ENCODE measurements at regions not wholly inside any gene's neighbourhood (a gene's known extent, or its start where the extent isn't known, plus 50 kb on each side); places are given as distances from the start of the nearest gene placed in this dataset.
"Not testable (repeated sequence)": the region's sequence is repeated elsewhere in the genome, so short reads cannot be mapped to it uniquely, and the experiment has no call there.

GRCh38 chr14:41549821-41550607 lies 56.7 kb upstream of the LRFN5 start:
- DNase-seq (ENCODE audit: low spot score), result no peak

- no peak for DNase-seq (ENCODE audit: low spot score)
These were observed 57.4 kb upstream of the LRFN5 start for GRCh38 chr14:41549282-41549681.

DNA sequence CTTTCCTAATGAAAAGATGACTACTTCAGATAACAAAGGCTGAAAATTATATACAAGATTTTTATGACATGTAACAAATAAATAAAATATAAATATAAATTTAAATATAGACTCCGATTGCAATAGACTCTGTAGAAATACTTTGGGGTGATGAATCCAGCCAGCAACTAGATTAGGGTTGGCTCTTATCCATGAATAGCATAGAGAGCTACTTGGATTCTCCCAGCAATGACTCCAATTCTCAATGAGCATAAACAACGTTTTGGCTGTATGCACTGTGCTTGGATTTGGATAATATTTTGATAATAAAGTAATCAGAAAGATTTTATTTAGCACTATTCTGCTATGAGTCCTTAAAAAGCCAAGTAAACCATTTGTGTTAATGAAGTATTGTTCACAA lies 58.0 kb upstream of the LRFN5 start:
- DNase-seq (ENCODE audit: low spot score), result no peak

DNA sequence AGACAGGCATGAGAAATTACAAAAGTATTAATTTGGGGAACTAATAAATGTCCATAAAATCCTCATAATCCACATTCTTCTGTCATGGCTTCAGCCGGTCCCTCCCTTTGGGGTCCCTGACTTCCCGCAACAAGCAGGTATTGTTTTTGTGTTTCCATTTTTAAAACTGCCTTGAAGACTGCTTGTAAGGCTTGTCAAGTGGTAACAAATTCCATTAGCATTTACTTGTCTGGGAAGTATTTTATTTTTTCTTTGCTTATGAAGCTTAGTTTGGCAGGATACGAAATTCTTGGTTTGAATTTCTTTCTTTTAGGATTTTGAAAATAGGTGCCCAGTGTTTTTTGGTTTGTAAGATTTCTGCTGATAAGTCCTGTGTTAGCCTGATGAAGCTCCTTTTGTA lies 65.3 kb upstream of the LRFN5 start:
- no peak for DNase-seq (ENCODE audit: low spot score)

- DNase-seq (ENCODE audit: low spot score), result no peak
These were observed 74.4 kb upstream of the LRFN5 start for GRCh38 chr14:41532255-41532654.

GRCh38 chr14:41521891-41522290 lies 84.8 kb upstream of the LRFN5 start:
- no peak for DNase-seq (ENCODE audit: low spot score)

GRCh38 chr14:41518030-41518429 lies 88.6 kb upstream of the LRFN5 start:
- DNase-seq (ENCODE audit: low spot score), result not testable (repeated sequence)

DNA sequence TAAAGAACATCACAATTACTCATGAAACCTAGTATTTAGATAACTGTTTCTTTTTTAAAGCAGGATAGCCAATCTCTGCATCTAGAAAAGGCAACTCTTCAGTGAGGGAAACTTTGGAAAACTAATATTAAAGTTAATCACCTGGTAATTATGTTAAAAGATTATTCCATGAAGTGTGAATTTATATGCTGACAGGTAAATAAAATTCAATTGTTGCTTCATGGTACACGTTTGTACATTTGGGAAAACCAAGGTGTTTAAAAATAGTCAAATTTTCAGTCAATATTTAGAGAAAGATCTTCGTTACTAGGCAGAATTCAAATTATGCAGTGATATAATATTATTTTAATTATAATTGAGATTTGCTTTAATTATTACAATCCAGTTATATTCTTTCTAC lies 100.1 kb upstream of the LRFN5 start:
- DNase-seq (ENCODE audit: low spot score), result no peak

DNA sequence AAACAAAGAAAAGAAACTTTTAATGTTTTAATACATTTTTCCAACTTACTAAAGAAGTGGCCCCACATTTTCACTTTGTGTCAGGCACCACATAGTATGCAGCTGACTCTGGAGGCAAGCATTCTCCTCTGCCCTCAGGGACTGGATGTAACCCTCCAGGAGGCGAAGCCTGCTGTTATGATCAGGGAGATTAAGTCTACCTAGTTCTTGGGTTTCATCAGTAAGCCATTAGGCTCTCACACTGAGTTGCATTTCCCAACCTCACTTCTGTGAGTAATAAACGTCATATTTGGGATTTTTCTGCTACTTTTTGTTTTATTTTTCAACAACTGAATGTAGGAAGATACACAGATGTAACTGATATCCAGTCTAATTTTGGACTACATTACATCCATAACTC lies 101.2 kb upstream of the LRFN5 start:
- DNase-seq (ENCODE audit: low spot score), result peak; percentile 20

DNA sequence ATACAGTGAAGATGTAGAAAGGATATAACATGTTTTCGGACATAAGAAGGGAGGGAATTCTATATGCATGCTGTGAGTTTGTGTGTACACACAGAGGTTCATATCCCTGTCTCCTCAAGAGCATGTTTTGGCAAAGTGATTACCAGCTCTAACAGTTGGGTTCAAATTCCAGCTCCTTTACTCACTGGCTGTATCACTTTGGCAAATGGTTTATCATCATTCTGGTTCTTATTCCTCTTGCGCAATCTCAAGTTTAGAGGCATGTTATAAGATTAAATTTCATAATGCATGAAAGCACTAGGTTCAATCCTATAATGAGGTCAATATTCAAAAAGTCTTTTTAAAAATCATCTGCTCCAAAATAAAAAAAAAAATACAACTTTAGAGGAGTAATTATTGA lies 107.7 kb upstream of the LRFN5 start:
- no peak for DNase-seq (ENCODE audit: low spot score)

DNA sequence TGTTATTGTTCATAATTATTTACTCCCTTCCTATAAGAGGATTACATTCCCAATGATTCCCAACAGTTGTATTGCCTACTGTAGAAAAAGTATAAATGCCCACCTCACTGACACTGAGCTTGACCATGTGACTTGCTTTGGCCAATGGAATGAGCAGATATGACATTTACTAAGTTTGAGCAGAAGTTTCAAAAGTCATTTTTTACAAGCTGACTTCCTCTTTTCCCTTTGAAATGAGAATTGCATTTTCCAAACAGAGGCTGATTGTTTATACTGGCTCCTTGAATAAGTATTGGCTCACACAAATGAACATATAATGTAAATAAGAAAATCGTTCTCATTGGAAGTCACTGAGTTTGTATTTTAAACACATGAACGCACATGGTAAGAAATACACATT lies 116.4 kb upstream of the LRFN5 start:
- no peak for DNase-seq (ENCODE audit: low spot score)

DNA sequence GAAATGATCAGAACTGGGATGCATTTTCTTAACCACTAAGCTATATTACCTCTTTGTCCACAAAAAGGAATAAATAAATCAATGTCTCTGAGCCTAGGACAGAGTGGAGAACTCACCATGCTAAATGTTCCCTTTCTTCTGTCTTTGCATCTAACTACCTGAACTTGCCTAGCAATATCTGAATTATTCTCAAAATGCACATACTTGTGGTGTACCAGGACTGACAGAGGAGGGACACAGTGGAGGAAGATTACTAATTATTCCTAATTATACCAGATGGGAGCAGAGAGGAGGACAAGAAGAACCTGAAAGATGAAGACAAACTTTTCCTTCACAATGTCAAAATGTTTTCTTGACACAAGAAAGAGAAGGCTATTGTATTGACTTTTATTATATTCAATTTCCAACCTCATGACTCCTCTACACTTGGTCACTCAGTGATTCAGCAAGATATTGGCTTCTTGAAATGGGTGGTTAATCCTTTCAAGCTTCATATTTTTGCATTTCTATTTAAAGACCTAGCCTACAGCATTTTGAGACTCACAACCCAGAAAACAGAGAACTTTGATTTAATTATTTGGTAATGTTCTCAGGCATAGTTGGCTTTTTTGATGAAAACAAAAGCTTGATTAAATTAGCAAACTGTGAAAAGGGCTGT lies 117.2 kb upstream of the LRFN5 start:
- no peak for DNase-seq (ENCODE audit: low spot score)

DNA sequence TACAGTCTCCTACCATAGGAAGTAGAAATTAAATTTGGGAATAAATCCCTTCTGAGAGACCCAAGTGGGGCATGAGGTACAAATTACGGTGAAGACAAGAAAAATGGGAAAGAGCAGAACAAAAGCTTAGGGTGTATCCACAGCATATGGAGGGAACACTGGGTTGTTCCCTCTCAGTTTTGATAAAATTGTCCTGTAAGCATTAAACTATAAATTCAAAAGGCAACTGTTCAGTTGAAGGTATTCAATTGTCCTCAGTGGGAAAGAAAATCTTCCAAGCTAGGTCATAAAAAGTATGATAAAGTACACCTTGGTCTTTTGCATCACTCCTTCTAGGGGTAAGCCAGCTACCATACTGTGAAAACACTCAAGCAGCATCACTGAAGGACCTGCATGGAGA lies 118.3 kb upstream of the LRFN5 start:
- DNase-seq (ENCODE audit: low spot score), result no peak

- no peak for DNase-seq (ENCODE audit: low spot score)
These were observed 123.8 kb upstream of the LRFN5 start for GRCh38 chr14:41482861-41483260.

- no peak for DNase-seq (ENCODE audit: low spot score)
These were observed 130.2 kb upstream of the LRFN5 start for GRCh38 chr14:41476526-41476925.

- no peak for DNase-seq (ENCODE audit: low spot score)
These were observed 145.3 kb upstream of the LRFN5 start for GRCh38 chr14:41461380-41461779.

DNA sequence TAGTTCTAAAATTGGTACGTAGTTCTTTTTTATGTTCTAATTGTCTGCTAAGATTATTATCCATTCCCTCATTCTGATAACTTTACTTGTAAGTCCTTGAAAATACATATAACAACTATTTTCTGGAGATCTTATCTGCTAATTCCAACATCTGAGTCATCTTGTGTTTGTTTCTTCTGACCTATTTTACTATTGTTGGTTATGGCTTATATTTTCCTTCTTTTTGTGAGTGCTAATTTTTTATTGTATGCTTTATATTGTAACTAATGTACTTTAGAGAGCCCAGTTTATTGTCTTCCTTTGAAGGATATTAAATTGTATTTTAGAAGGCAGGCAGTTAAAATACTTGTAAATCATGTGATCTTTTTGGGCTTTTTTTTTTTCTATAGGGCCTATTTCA lies 149.3 kb upstream of the LRFN5 start:
- no peak for DNase-seq (ENCODE audit: low spot score)

GRCh38 chr14:41449066-41449465 lies 157.6 kb upstream of the LRFN5 start:
- no peak for DNase-seq (ENCODE audit: low spot score)

DNA sequence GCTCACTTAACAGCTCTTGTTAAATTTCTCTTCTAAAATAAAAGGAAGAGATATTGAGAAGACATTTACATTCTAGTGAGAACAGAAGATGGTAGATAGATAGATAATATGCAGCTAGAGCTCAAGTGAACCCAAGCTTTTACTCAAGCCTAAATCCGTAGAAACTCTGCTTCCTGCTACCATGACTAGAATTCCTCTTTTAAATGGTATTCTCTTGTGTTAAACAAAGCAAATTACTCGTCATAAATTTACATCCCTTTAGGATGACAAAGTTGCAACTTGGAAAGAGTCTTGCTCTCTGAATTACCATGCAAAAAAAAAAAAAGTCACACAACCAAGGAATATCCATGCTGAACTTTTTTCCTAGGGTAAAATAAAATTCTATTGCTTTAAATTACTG lies 160.7 kb upstream of the LRFN5 start:
- no peak for DNase-seq (ENCODE audit: low spot score)

GRCh38 chr14:41423503-41423902 lies 183.2 kb upstream of the LRFN5 start:
- no peak for DNase-seq (ENCODE audit: low spot score)

DNA sequence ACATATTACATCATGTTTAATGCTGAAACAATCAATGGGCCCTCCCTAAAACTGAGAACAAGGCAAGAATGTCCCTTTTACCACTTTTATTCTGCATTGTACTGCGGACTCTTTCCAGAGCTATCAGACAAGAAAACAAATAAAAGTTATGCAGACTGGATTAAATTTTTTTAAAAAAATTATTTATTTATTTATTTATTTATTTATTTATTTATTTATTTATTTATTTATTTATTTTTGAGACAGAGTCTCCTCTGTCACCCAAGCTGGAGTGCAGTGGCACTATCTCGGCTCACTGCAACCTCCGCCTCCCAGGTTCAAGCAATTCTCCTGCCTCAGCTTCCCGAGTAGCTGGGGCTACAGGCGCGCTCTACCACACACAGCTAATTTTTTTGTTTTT lies 185.4 kb upstream of the LRFN5 start:
- not testable (repeated sequence) for DNase-seq (ENCODE audit: low spot score)

DNA sequence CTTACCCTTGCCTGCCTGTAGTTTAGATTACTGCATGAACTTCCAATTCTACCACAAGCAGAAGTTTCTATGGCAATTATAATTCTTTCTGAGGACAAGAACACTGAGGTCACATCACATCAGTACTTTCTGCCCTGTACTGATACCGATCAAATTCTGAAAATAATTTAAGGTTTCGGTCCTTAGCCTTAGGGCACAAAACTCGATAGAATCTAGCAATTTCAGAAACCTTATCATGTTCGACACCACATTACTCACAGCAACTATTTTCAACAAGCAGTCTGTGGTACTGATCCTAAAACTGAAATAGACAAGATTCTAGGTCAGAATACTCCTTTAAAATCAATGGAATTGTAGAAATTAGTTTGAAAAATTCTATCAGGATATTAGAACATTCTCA lies 187.0 kb upstream of the LRFN5 start:
- DNase-seq (ENCODE audit: low spot score), result no peak

DNA sequence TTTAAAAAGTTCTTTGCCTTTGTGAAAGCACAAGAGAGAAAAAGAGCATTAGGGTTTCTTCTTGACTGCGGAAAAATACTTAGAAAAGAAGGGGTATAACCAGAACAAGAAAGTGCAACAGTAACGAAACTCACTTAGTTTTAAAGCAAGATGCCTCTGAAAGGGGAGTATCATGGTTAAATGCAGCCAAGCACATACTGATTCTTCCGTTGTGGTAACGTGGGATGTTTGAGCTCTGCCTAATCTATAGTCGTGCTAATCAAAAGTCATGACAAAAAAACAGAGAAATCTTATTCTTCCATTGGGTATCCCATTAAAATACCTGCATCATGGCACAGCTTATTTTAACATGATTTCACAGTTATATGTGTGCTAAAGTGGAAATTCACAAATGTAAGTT lies 187.8 kb upstream of the LRFN5 start:
- no peak for DNase-seq (ENCODE audit: low spot score)

- DNase-seq (ENCODE audit: low spot score), result no peak
These were observed 196.9 kb upstream of the LRFN5 start for GRCh38 chr14:41409806-41410205.

Measured in D341Med (cell line).